Chondrocyte (in vitro differentiated cells): ENCODE measurements at regions not wholly inside any gene's neighbourhood (a gene's known extent, or its start where the extent isn't known, plus 50 kb on each side); places are given as distances from the start of the nearest gene placed in this dataset.
"Not testable (repeated sequence)": the region's sequence is repeated elsewhere in the genome, so short reads cannot be mapped to it uniquely, and the experiment has no call there.

Experiments
- DNase-seq: peaks from one replicate; pipeline ENCODE4 v3.0.0; 2021; ENCODE audit warnings: mixed read lengths, low spot score
- H3K27ac Mint-ChIP-seq: one replicate; pipeline ENCODE4 v1.8.0; 2021; ENCODE audit warnings: mild to moderate bottlenecking, moderate library complexity, mixed read lengths; ENCODE audit not compliant: unreplicated experiment
- H3K27me3 Mint-ChIP-seq: 2 replicates; pipeline ENCODE4 v1.8.0; 2021; ENCODE audit warnings: low read depth, mixed read lengths
- H3K36me3 Mint-ChIP-seq: 2 replicates; pipeline ENCODE4 v1.8.0; 2021; ENCODE audit warnings: low read depth, mixed read lengths
- H3K4me1 Mint-ChIP-seq: 2 replicates; pipeline ENCODE4 v1.8.0; 2021; ENCODE audit warnings: low read depth, mild to moderate bottlenecking, mixed read lengths
- H3K4me3 Mint-ChIP-seq: one replicate; pipeline ENCODE4 v1.8.0; 2021; ENCODE audit warnings: mild to moderate bottlenecking, moderate library complexity, mixed read lengths; ENCODE audit not compliant: unreplicated experiment
- H3K9me3 Mint-ChIP-seq: 2 replicates; pipeline ENCODE4 v1.8.0; 2021; ENCODE audit warnings: low read depth, mixed read lengths
- TF ChIP-seq, protein P1 (sequence below): fragments of 200-600 bp; sonication (generic); IDR thresholded peaks from 2 replicates; pipeline ENCODE4 v1.5.0; 2021; ENCODE audit warnings: antibody characterized with exemption, mild to moderate bottlenecking, moderate library complexity

GRCh38 chr9:64070611-64071357 lies 1214.2 kb downstream of the FOXD4L5 start:
- not testable (repeated sequence) for H3K27ac Mint-ChIP-seq, H3K36me3 Mint-ChIP-seq, H3K4me3 Mint-ChIP-seq, H3K4me1 Mint-ChIP-seq, H3K27me3 Mint-ChIP-seq
- DNase-seq: peak; percentile 84
- H3K9me3 Mint-ChIP-seq: peaks cover 12% of the 10 kb centered on the region

- H3K4me1 Mint-ChIP-seq, H3K27me3 Mint-ChIP-seq, H3K36me3 Mint-ChIP-seq, H3K27ac Mint-ChIP-seq, H3K4me3 Mint-ChIP-seq: not testable (repeated sequence)
- H3K9me3 Mint-ChIP-seq: peaks cover 15% of the 10 kb centered on the region
- DNase-seq: peak; percentile 72
Observed at GRCh38 chr9:64070083-64070482, 1214.9 kb downstream of the FOXD4L5 start.

DNA sequence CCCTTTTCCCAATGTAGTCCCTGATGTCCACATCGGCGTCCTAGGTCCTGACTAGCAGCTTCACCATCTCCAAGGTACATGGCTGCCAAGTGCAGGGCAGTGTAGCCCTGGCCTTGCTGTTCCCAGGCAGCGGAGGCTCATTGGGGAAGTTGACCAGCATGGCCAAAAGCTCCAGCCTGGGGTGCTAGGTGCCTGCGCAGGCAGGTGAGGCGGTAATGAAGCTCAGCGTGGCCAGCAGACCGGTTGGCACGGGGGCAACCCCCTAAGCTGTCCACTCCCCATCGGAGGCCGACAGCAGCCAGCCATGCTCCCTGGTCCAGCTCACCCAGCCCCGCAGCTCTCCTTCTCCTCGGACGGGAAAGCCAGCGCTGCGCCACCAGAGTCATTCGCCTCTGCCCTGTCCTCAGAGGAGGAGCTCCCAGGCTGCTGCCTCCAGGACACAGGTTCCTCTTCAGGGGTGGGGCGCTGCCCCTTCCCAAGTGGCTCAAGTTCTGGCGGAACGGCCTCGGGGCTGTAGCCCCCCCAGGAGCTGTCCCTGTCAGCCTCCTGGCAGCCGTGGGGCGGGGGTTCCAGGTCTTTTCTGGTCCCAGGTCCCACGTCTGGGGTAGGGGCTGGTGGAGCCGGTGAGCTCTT lies 1218.2 kb downstream of the FOXD4L5 start:
- H3K36me3 Mint-ChIP-seq: no peaks in the 10 kb centered on the region
- H3K4me1 Mint-ChIP-seq: no peaks in the 10 kb centered on the region
- peaks cover 25% of the 10 kb centered on the region for H3K9me3 Mint-ChIP-seq
- no peaks in the 10 kb centered on the region for H3K27me3 Mint-ChIP-seq
- H3K4me3 Mint-ChIP-seq: no peak overlapping the region
- DNase-seq: peak; percentile 82
- no peak overlapping the region for H3K27ac Mint-ChIP-seq
- TF ChIP-seq, protein P1, sequence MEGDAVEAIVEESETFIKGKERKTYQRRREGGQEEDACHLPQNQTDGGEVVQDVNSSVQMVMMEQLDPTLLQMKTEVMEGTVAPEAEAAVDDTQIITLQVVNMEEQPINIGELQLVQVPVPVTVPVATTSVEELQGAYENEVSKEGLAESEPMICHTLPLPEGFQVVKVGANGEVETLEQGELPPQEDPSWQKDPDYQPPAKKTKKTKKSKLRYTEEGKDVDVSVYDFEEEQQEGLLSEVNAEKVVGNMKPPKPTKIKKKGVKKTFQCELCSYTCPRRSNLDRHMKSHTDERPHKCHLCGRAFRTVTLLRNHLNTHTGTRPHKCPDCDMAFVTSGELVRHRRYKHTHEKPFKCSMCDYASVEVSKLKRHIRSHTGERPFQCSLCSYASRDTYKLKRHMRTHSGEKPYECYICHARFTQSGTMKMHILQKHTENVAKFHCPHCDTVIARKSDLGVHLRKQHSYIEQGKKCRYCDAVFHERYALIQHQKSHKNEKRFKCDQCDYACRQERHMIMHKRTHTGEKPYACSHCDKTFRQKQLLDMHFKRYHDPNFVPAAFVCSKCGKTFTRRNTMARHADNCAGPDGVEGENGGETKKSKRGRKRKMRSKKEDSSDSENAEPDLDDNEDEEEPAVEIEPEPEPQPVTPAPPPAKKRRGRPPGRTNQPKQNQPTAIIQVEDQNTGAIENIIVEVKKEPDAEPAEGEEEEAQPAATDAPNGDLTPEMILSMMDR: no peak

DNA sequence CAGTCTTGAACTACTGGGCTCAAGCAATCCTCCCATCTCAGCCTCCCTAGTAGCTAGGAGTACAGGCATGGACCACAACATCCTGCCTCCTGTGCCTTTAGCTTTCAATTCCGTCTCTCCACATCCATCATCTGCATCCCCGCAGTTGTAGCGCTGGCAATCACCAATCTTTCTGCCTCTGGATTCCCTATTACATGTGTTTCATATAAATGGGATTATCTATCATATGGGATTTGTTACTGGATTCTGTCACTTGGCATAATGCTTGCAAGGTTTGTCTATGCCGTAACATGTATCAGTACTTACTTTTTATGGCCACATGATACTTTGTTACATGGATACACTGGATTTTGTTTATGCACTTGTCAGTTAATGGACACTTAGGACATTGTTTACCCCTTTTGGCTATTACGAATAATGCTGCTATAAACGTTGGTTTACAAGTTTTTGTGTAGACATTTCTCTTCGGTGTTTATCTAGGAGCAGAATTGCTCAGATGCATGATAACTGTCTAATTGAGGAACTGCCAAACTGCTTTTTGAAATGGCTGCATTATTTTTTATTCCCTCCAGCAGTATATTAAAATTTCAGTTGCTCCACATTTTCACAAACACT lies 1223.9 kb downstream of the FOXD4L5 start:
- Mint-ChIP-seq H3K9me3 (peaks cover 41% of the 10 kb centered on the region), H3K4me1 (no peaks in the 10 kb centered on the region), H3K27me3 (no peaks in the 10 kb centered on the region), H3K36me3 (no peaks in the 10 kb centered on the region), H3K27ac (no peak overlapping the region), H3K4me3 (no peak overlapping the region)
- no peak for DNase-seq
- TF ChIP-seq, protein P1: no peak

DNA sequence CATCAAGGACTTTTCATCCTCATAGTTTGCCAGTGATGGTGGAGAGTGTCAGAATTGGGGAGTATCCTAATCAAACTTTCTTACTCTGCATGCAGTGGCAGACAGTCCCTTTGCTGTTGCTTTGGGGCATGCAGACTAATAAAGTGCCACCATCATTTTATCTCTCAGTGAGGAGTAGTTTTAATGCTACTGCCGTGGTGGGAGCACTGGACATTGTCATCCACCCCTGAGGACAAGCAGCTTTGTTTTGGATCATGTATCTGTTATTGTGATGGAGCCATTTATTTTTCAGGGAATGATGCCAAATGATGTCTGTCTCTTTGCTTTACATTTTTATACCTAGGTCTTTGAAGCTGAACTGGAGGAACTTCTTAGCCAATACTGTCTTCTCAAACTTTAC lies 1226.9 kb downstream of the FOXD4L5 start:
- H3K36me3 Mint-ChIP-seq, H3K4me1 Mint-ChIP-seq, H3K27me3 Mint-ChIP-seq, H3K27ac Mint-ChIP-seq, DNase-seq, H3K4me3 Mint-ChIP-seq: not testable (repeated sequence)
- peaks cover 30% of the 10 kb centered on the region for H3K9me3 Mint-ChIP-seq

- no peak for DNase-seq
- Mint-ChIP-seq H3K9me3 (peaks cover 30% of the 10 kb centered on the region), H3K4me3 (no peak overlapping the region), H3K4me1 (no peaks in the 10 kb centered on the region), H3K27ac (no peak overlapping the region), H3K27me3 (no peaks in the 10 kb centered on the region), H3K36me3 (no peaks in the 10 kb centered on the region)
- TF ChIP-seq, protein P1: no peak
Observed at GRCh38 chr9:64057553-64057952, 1227.5 kb downstream of the FOXD4L5 start.

DNA sequence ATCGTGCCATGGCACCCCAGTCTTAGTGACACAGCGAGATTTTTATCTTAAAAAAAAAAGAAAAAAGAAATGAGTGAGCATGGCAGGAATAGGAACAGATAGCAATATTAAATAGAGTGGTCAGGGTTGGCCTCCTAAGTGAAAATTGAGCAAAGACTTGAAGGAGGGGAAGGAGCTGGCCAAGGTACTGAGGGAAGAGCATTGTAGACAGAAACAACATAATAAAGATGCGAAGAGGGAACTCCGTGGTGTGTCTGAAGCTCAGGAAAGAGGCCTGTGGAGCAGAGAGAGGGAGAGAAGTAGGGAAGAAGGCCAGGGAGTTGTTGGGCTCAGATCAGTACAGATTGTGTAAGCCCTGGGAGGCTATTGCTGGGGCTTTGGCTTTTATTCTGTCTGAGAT lies 1256.1 kb downstream of the FOXD4L5 start:
- H3K4me1 Mint-ChIP-seq, H3K36me3 Mint-ChIP-seq, H3K27ac Mint-ChIP-seq, H3K27me3 Mint-ChIP-seq, DNase-seq, H3K4me3 Mint-ChIP-seq: not testable (repeated sequence)
- peaks cover 36% of the 10 kb centered on the region for H3K9me3 Mint-ChIP-seq

DNA sequence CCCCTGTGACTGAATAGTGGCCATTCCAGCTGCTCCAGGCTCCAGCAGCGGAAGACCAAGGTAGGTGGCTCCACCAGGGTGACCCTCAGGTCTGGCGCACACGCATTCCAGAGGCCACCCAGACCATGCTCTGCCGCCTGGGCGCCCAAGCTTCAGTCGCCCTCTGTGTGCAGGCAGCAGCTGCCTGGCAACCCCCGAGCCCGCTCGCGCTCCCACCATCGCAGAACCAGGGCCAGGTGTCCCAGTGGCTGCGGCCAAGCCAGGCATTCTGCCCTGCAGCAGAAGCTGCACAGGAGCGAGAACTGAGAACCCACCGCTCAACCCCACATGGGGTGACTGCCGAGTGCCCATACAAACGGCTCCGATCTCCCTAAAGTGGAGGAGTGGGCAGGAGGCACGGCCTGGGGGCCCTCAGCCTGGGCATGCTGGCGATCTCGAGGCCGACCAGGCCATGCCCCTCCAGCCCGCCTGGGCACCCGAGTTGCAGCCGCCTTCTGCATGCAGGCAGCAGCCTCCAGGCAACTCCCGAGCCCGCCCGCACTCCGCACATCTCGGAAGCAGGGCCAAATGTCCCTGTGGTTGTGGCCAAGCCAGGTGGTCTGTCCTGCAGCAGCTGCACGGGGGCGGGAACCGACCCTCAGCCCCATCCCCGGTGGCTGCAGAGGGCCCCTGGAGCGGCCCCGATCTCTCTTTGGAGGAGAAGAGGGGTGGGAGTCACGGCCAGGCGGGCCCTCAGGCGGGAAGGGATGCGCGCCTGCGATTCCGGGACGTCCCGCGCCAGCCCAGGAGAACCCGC lies 1264.1 kb downstream of the FOXD4L5 start:
- DNase-seq: peak; percentile 95
- not testable (repeated sequence) for H3K4me1 Mint-ChIP-seq, H3K36me3 Mint-ChIP-seq, H3K27me3 Mint-ChIP-seq, H3K4me3 Mint-ChIP-seq, H3K27ac Mint-ChIP-seq
- peaks cover 39% of the 10 kb centered on the region for H3K9me3 Mint-ChIP-seq

DNA sequence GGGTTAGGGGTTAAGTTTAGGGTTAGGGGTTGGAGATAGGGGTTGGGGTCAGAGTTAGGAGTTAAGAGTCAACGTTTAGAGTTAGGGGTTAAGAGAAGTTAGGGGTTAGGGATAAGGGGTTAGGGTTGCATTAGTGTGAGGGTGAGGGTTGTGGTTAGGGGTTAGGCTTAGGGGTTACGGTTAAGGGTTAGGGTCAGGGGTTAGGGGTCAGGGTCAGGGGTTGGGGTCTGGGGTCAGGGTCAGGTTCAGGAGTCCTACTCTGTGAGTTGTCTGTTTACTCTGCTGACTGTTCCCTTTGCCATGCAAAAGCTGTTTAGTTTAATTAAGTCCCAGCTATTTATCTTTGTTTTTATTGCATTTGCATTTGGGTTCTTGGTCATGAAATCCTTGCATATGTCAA lies 1267.3 kb downstream of the FOXD4L5 start:
- peaks cover 25% of the 10 kb centered on the region for H3K9me3 Mint-ChIP-seq
- not testable (repeated sequence) for H3K4me1 Mint-ChIP-seq, H3K27me3 Mint-ChIP-seq, H3K4me3 Mint-ChIP-seq, H3K27ac Mint-ChIP-seq, DNase-seq, H3K36me3 Mint-ChIP-seq
